ENCODE measurements at regions not wholly inside any gene's neighbourhood (a gene's known extent, or its start where the extent isn't known, plus 50 kb on each side); places are given as distances from the start of the nearest gene placed in this dataset.
A peak's percentile ranks its signal among the peaks of the same experiment; 100 is the strongest.

DNA sequence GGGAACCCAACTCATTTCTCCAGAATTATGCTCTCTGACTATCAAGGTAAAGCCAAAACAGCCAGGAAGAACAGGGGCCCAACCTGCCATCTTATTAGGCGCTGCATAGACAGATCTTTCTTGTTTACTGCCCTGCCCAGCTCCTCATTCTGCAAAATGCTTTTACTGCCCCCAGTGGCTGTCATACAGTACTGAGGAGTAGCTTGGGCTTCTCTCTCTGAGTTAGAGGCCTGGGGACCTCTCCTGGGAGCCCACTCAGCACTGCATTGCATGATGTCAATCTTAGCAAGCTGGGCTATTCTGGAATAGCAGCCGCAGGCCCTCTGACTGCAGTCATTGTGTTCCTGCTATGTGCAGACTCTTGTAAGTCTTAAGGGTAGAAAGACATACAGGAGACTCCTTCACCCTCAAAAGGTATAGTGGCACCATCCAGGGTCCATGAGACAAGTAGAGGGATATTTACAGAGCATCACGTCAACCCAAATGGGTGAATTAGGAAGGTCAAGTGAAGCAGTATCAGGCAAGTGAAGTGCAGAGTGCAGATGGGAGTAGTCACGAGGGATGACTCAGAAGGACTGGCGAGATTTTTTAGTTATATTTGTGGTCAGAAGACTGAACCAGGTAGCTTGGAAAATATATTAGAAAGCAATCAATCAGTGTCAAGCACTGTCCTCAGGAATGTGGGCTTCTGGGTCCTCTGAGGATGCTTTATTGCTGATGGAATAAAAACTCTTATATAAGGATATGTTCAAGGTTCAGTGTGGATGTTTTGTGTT lies 294.1 kb upstream of the SFRP2 start:
- Histone ChIP-seq H3K9me2 (ENCODE audit: insufficient read depth, low read length) (no peaks in the 10 kb centered on the region), H3K9me3 (ENCODE audit: low read length) (no peaks in the 10 kb centered on the region), H3K27ac (ENCODE audit: low read depth, low read length, poor library complexity, severe bottlenecking) (no peak overlapping the region), H3K4me3 (ENCODE audit: low read depth, low read length, poor library complexity, severe bottlenecking) (no peak overlapping the region), H3K4me2 (ENCODE audit: low read length) (no peak overlapping the region), H3K36me3 (ENCODE audit: insufficient read depth, low read length) (no peaks in the 10 kb centered on the region), H3K4me1 (ENCODE audit: insufficient read depth, low read length, poor library complexity, severe bottlenecking) (no peaks in the 10 kb centered on the region), H3K79me2 (ENCODE audit: insufficient read depth, low read depth, low read length) (no peaks in the 10 kb centered on the region), H2AFZ (ENCODE audit: low read length) (no peak overlapping the region), H4K20me1 (ENCODE audit: insufficient read depth, low read length) (no peaks in the 10 kb centered on the region)
- intact Hi-C loops (cut with micrococcal nuclease; ENCODE audit: unreplicated experiment): no loop called here
- ChIA-PET CTCF (ENCODE audit: unreplicated experiment) (no interaction called here), POLR2A (no interaction called here)
- BruUV-seq (replicated peaks): no TSS peak
- DNase-seq (ENCODE audit: low spot score): peak; percentile 8
- no peak for TF ChIP-seq EZH2phosphoT487 (IDR thresholded peaks at IDR 0.05; ENCODE audit: borderline replicate concordance, low read depth, low read length)
- TF ChIP-seq, protein P1, sequence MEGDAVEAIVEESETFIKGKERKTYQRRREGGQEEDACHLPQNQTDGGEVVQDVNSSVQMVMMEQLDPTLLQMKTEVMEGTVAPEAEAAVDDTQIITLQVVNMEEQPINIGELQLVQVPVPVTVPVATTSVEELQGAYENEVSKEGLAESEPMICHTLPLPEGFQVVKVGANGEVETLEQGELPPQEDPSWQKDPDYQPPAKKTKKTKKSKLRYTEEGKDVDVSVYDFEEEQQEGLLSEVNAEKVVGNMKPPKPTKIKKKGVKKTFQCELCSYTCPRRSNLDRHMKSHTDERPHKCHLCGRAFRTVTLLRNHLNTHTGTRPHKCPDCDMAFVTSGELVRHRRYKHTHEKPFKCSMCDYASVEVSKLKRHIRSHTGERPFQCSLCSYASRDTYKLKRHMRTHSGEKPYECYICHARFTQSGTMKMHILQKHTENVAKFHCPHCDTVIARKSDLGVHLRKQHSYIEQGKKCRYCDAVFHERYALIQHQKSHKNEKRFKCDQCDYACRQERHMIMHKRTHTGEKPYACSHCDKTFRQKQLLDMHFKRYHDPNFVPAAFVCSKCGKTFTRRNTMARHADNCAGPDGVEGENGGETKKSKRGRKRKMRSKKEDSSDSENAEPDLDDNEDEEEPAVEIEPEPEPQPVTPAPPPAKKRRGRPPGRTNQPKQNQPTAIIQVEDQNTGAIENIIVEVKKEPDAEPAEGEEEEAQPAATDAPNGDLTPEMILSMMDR (conservative IDR thresholded peaks at IDR 0.05; ENCODE audit: low read length): peak; percentile 68

DNA sequence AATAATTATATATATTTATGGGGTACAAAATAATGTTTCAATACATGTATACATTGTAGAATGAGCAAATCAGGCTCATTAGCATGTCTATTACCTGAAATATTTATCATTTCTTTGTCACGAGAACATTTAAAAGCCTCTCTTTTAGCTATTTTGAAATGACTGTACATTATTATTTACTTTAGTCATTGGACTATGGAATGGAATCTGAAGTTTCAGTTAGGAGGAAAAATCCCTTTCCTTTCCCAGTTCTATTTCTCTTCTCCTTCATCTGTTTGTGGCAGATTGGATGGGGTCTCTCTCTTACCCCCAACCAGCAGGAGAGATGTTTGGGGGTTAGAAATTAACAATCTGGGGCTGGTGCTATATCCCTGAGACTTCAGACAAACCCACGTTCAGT lies 292.5 kb upstream of the SFRP2 start:
- TF ChIP-seq EZH2phosphoT487 (IDR thresholded peaks at IDR 0.05; ENCODE audit: borderline replicate concordance, low read depth, low read length): no peak
- TF ChIP-seq, protein P1 (conservative IDR thresholded peaks at IDR 0.05; ENCODE audit: low read length): no peak
- CTCF ChIA-PET (ENCODE audit: unreplicated experiment): no interaction called here
- Histone ChIP-seq H3K79me2 (ENCODE audit: insufficient read depth, low read depth, low read length) (no peaks in the 10 kb centered on the region), H3K9me2 (ENCODE audit: insufficient read depth, low read length) (no peaks in the 10 kb centered on the region), H4K20me1 (ENCODE audit: insufficient read depth, low read length) (no peaks in the 10 kb centered on the region), H3K4me3 (ENCODE audit: low read depth, low read length, poor library complexity, severe bottlenecking) (no peak overlapping the region), H3K9me3 (ENCODE audit: low read length) (no peaks in the 10 kb centered on the region), H3K27ac (ENCODE audit: low read depth, low read length, poor library complexity, severe bottlenecking) (no peak overlapping the region), H3K4me1 (ENCODE audit: insufficient read depth, low read length, poor library complexity, severe bottlenecking) (no peaks in the 10 kb centered on the region), H3K36me3 (ENCODE audit: insufficient read depth, low read length) (no peaks in the 10 kb centered on the region), H2AFZ (ENCODE audit: low read length) (no peak overlapping the region), H3K4me2 (ENCODE audit: low read length) (no peak overlapping the region)
- no TSS peak for BruUV-seq (replicated peaks)
- POLR2A ChIA-PET: no interaction called here
- no peak for DNase-seq (ENCODE audit: low spot score)
- intact Hi-C loops (cut with micrococcal nuclease; ENCODE audit: unreplicated experiment): no loop called here

Data from OCI-LY7 (cell line).